ENCODE measurements at regions not wholly inside any gene's neighbourhood (a gene's known extent, or its start where the extent isn't known, plus 50 kb on each side); places are given as distances from the start of the nearest gene placed in this dataset.

- no peak for TF ChIP-seq REST (IDR thresholded peaks at IDR 0.05; ENCODE audit: insufficient read depth in 1 of 2, low read depth in 2 of 2, low read length in 1 of 2)
- no peak for TF ChIP-seq CTCF (IDR thresholded peaks at IDR 0.05)
- no peak for TF ChIP-seq POLR2AphosphoS5 (IDR thresholded peaks at IDR 0.05; ENCODE audit: low read depth, low read length)
- no peak for TF ChIP-seq TCF7L2 (IDR thresholded peaks at IDR 0.05; ENCODE audit: low read depth, low read length)
Measured at GRCh38 chr1:9471679-9472078, 67.6 kb upstream of the SLC25A33 start.
